GM23248 (cell line): ENCODE measurements at regions not wholly inside any gene's neighbourhood (a gene's known extent, or its start where the extent isn't known, plus 50 kb on each side); places are given as distances from the start of the nearest gene placed in this dataset.

Source experiments
- EZH2 ChIP-seq: fragments of 200-600 bp; sonication (generic); IDR thresholded peaks from 2 replicates; pipeline ENCODE4 v1.6.1; 2018; ENCODE audit warnings: antibody characterized with exemption, mild to moderate bottlenecking; ENCODE audit not compliant: insufficient read depth, poor library complexity, severe bottlenecking
- EZH2phosphoT487 ChIP-seq: fragments of 200-600 bp; sonication (generic); IDR thresholded peaks from 2 replicates; pipeline ENCODE4 v1.6.1; 2018; ENCODE audit warnings: antibody characterized with exemption, moderate library complexity, mild to moderate bottlenecking, low read depth; ENCODE audit not compliant: insufficient read depth

- TF ChIP-seq EZH2, result no peak
- TF ChIP-seq EZH2phosphoT487, result no peak
Measured at GRCh38 chr5:1959725-1960581, 77.2 kb upstream of the IRX4 start.
